ENCODE measurements at regions not wholly inside any gene's neighbourhood (a gene's known extent, or its start where the extent isn't known, plus 50 kb on each side); places are given as distances from the start of the nearest gene placed in this dataset.

GRCh38 chr18:71673498-71673897, 870.6 kb downstream of the CBLN2 start:
- TF ChIP-seq CTCF (IDR thresholded peaks at IDR 0.05) (no peak), POLR2AphosphoS5 (IDR thresholded peaks at IDR 0.05) (no peak)

All from suprapubic skin (tissue), 3 donors.